HUES6 (cell line): ENCODE measurements at regions not wholly inside any gene's neighbourhood (a gene's known extent, or its start where the extent isn't known, plus 50 kb on each side); places are given as distances from the start of the nearest gene placed in this dataset.

Experiments
- H3K27ac ChIP-seq: 2 replicates; pipeline ENCODE4 v1.7.0; 2013; ENCODE audit warnings: low read depth, mild to moderate bottlenecking, low read length, inconsistent platforms
- H3K27me3 ChIP-seq: 2 replicates; pipeline ENCODE4 v1.6.1; 2013; ENCODE audit warnings: low read length; ENCODE audit not compliant: control insufficient read depth, insufficient read depth
- H3K36me3 ChIP-seq: 2 replicates; pipeline ENCODE4 v1.6.1; 2013; ENCODE audit warnings: low read length; ENCODE audit not compliant: control insufficient read depth, insufficient read depth
- H3K4me1 ChIP-seq: 2 replicates; pipeline ENCODE4 v1.6.1; 2013; ENCODE audit warnings: low read length; ENCODE audit not compliant: control insufficient read depth, insufficient read depth
- H3K4me3 ChIP-seq: 2 replicates; pipeline ENCODE4 v1.5.1; 2013; ENCODE audit warnings: low read depth, low read length
- H3K9ac ChIP-seq: one replicate; pipeline ENCODE4 v1.6.1; 2013; ENCODE audit warnings: mild to moderate bottlenecking, low read length
- H3K9me3 ChIP-seq: 2 replicates; pipeline ENCODE4 v1.6.1; 2013; ENCODE audit warnings: low read depth, low read length; ENCODE audit not compliant: control insufficient read depth, insufficient read depth

DNA sequence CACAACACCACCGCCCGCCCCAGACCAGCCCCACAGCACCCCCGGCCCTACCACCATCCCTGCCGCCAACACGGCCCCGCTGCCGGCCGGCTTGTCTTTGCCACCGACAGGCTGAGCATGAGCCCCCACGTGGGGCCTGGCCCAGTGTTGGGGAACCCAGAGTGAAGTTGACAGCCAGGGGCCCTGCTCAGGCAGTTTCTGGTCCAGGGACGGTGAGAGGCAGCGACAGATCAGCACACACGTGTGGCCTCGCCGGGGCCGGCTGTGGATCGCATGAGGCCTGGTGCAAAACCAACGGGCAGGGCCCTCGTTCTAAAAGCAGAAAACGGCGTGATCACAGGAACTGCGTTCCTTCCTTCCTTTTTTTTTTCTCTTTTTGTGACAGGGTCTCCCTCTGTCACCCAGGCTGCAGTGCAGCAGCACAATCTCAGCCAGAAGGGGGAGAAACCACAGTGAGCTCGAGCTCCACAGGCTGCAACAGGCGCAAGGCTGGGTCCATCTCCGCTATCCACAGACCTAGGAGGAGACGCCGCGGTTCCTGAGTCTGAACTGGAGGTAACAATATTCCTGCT lies 50.5 kb upstream of the FBRSL1 start:
- Histone ChIP-seq H3K9ac (no peak overlapping the region), H3K9me3 (peaks cover 13% of the 10 kb centered on the region)

GRCh38 chr12:132438726-132439125 lies 51.2 kb upstream of the FBRSL1 start:
- Histone ChIP-seq H3K4me1 (peaks cover 5% of the 10 kb centered on the region; the same call in 1 of the 2 replicates), H3K4me3 (no peak overlapping the region), H3K27ac (no peak overlapping the region), H3K9ac (no peak overlapping the region), H3K36me3 (no peaks in the 10 kb centered on the region), H3K9me3 (peaks cover 13% of the 10 kb centered on the region), H3K27me3 (peaks cover 85% of the 10 kb centered on the region)

More for the DNA sequence above, 50.5 kb upstream of the FBRSL1 start:
- peaks cover 5% of the 10 kb centered on the region; the same call in 1 of the 2 replicates for H3K4me1 ChIP-seq
- no peak overlapping the region for H3K27ac ChIP-seq
- peaks cover 83% of the 10 kb centered on the region for H3K27me3 ChIP-seq
- H3K36me3 ChIP-seq, result no peaks in the 10 kb centered on the region
- no peak overlapping the region for H3K4me3 ChIP-seq

DNA sequence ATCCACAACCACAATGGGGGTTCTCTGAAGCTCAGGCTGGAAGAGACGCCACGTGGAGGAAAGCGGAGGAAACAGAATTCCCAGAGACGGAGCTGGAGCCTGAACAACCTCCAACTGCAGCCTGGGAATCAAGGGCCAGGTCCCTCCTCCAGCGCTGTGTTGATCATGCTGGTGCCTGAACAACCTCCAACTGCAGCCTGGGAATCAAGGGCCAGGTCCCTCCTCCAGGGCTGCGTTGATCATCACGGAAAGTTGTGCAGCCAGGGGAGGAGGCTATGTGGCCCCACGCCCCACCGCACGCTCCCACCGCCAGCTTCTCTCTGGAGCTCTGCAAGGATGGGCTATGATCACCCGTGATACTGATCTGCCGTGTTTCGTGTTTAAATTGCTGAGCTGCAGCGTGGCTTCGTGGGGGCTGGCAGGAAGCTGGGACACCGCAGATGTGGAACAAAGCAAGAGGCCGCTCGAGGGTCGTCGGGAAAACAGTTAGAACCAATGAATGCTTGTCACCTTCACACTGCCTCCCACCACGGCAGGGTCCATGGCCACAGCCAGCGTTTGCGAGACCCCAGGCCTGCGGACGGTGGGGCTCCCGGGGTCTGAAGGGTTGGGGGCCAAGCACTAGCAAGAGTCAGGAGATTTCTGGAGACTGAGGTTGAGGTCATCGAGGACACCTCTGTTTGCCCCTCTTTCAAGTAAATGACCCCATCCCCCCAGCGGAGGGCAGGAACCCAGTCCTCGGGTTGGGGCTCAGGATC lies 51.8 kb upstream of the FBRSL1 start:
- Histone ChIP-seq H3K27me3 (peaks cover 85% of the 10 kb centered on the region), H3K27ac (no peak overlapping the region), H3K9me3 (peaks cover 10% of the 10 kb centered on the region), H3K4me1 (peaks cover 5% of the 10 kb centered on the region; the same call in 1 of the 2 replicates), H3K36me3 (no peaks in the 10 kb centered on the region), H3K9ac (no peak overlapping the region), H3K4me3 (peak overlapping the region; percentile 12; the same call in 1 of the 2 replicates)

DNA sequence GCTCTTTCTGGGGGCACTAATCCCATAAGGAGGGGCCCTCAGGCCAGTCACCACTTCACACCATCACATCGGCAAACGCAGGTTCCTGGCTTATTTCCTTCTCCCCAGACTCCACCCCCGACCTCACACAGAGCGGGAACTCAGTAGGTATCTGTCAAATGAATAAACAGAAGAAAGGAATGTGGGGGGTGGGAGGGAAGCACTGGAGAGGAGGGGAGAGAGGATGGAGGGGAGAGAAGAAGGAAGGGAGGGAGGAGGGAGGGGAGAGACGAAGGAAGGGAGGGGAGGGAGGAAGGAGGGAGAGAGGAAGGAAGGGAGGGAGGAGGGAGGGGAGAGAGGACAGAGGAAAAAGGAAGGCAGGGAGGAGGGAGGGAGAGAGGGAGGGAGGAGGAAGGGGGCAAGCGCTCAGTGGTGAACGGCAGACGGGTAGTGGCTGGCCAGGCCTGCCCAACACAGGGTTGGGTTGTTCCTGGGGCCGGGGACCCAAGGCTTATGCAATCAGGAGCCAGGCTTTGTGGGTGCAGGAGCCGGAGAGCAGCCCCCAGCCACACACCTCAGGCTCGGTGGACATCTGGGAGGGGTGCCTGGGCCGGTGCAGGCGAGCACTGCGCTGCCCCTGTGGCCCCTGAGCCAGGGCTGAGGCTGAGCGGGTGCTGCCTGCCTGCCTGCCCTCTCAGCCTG lies 52.6 kb upstream of the FBRSL1 start:
- H3K4me3 ChIP-seq, result peak overlapping the region; percentile 43
- peaks cover 88% of the 10 kb centered on the region for H3K27me3 ChIP-seq
- peaks cover 8% of the 10 kb centered on the region for H3K9me3 ChIP-seq
- H3K4me1 ChIP-seq, result peaks cover 9% of the 10 kb centered on the region
- no peak overlapping the region for H3K27ac ChIP-seq
- H3K36me3 ChIP-seq, result no peaks in the 10 kb centered on the region
- no peak overlapping the region for H3K9ac ChIP-seq

DNA sequence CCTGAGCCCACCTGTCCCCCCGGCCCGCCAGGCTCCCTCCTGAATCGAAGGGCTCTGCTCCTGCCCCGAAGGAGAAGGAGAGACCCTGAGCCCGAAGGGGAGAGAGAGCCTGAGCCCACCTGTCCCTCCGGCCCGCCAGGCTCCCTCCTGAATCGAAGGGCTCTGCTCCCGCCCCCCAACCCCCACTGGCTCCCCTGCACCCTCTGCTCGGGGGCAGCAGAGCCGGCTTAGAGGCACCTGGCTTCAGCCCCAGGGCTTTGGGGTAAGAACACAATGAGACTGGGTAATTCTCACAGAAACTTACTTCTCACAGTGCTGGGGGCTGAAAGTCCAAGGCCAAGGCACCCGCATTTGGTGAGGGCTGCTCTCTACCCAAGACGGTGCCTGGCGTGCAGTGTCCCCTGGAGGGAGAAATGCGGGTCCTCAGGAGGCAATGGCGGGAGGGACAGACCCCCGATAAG lies 53.1 kb upstream of the FBRSL1 start:
- Histone ChIP-seq H3K9ac (no peak overlapping the region), H3K27me3 (peaks cover 88% of the 10 kb centered on the region), H3K4me1 (peaks cover 9% of the 10 kb centered on the region), H3K4me3 (peak overlapping the region; percentile 43), H3K9me3 (peaks cover 8% of the 10 kb centered on the region), H3K27ac (no peak overlapping the region), H3K36me3 (no peaks in the 10 kb centered on the region)

DNA sequence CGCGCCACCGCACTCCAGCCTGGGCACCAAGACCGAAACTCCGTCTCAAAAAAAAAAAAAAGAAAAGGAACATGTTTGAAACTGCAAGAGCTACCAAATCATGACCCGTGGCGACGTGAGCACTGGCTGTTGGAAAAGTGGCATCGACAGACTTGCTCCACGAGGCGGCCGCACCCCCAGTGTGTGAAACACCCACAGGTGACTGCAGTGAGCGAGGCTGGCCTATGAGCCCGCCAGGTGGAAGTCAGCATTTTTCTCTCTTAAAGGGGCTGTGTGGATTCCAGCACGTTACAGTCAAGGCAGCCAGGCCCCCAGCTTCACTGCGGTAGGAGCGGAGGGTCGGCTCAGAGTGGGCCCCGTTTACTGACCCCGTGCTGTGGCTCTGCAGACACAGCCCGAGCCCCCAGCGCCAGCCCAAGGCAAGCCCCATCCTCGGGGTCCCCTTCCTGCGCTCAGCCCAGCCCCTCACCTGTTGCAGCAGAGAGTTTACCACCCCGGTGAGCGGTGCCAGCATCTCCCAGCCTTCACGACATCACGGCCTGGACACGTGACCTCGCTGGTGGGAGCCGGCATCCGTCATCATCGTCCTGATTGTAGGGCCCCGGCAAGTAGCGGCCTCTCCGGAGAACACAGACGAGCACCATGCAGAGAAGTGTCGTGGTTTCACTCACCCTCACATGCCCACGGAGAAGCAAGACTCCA lies 54.3 kb upstream of the FBRSL1 start:
- H3K27ac ChIP-seq, result no peak overlapping the region
- H3K9me3 ChIP-seq, result peaks cover 8% of the 10 kb centered on the region
- H3K27me3 ChIP-seq, result peaks cover 88% of the 10 kb centered on the region
- H3K36me3 ChIP-seq, result no peaks in the 10 kb centered on the region
- no peak overlapping the region for H3K4me3 ChIP-seq
- H3K4me1 ChIP-seq, result peaks cover 16% of the 10 kb centered on the region
- H3K9ac ChIP-seq, result no peak overlapping the region

DNA sequence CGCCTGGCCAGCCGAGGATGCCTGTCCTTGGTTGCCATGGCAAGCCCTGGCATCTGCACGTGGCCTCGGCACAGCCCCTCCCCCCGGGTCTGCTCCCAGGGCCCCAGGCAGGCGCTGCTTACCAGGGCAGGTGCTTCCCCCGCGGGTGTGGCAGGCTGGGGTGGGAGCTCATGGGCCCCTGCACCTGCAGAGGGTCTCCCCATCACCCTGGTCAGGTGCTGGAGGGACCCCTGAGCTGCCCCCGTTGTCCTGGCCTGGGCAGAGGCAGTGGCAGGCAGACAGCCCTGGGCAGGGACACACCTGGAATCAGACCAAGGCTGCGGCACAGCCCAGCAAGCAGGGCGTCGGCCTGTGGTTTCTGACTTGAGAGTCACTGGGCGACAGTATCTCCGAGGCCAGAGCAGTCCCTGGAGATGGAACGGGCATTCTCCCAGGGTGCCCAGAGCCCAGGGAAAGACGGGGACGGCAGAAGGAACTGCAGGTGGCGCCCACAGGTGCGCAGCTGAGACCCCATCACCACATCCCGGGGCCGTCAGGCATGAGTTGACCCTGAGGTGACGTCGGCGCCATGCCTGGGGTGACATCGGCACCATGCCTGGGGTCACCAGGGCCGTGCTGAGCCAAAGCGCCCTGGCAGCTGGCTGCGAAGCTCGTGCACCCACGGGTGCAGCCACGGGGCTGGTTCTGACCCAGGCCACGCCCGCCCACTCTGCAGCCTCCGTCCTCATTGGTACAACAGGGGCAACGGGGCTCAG lies 56.1 kb upstream of the FBRSL1 start:
- no peak overlapping the region for H3K9ac ChIP-seq
- peaks cover 93% of the 10 kb centered on the region for H3K27me3 ChIP-seq
- H3K9me3 ChIP-seq, result peaks cover 8% of the 10 kb centered on the region
- peaks cover 31% of the 10 kb centered on the region for H3K4me1 ChIP-seq
- H3K4me3 ChIP-seq, result no peak overlapping the region
- H3K36me3 ChIP-seq, result no peaks in the 10 kb centered on the region
- no peak overlapping the region for H3K27ac ChIP-seq

GRCh38 chr12:132432721-132433577 lies 57.0 kb upstream of the FBRSL1 start:
- peaks cover 36% of the 10 kb centered on the region for H3K4me1 ChIP-seq
- H3K9me3 ChIP-seq, result peaks cover 8% of the 10 kb centered on the region
- no peaks in the 10 kb centered on the region for H3K36me3 ChIP-seq
- H3K27me3 ChIP-seq, result peaks cover 95% of the 10 kb centered on the region
- no peak overlapping the region for H3K27ac ChIP-seq
- no peak overlapping the region for H3K9ac ChIP-seq
- no peak overlapping the region for H3K4me3 ChIP-seq

DNA sequence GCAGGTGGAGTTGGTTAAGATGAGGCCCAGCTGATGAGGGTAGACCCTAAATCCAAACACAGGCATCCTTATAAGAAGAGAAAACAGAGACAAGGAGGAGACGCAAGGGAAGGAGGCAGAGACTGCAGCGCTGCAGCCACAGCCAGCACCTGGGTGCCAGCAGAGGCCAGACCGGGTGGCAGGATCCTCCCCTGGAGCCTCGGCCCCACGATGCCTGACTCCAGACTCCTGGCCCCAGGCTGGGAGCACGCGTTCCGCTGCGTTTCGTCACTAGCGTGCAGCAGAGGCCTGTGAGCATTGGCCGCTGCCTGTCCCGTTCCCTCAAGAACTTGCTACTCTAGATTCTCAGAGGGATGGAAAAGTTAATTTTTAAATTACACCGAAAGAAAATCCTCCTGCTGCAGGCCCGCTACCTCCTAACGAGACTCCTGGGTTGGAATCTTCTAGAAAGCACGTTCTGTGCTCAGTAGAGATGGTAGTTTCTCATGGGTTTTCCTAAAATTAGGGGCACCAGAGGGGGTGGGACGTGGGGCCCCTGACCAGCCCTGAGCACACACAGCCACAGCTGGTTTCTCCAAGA lies 57.7 kb upstream of the FBRSL1 start:
- Histone ChIP-seq H3K36me3 (no peaks in the 10 kb centered on the region), H3K27me3 (peaks cover 96% of the 10 kb centered on the region), H3K4me3 (no peak overlapping the region), H3K9me3 (peaks cover 8% of the 10 kb centered on the region), H3K9ac (no peak overlapping the region), H3K27ac (no peak overlapping the region), H3K4me1 (peaks cover 32% of the 10 kb centered on the region)
